Stimulated activated memory B cell treated with anti-CD40 and anti-IgM and Interleukin-4, amounts not matched to agents 10 μg/mL and 1 μg/mL and 100 μg/mL, for 72 hours (primary cell): ENCODE measurements at regions not wholly inside any gene's neighbourhood (a gene's known extent, or its start where the extent isn't known, plus 50 kb on each side); places are given as distances from the start of the nearest gene placed in this dataset.
"Not testable (repeated sequence)": the region's sequence is repeated elsewhere in the genome, so short reads cannot be mapped to it uniquely, and the experiment has no call there.

Experiments used
- ATAC-seq: fragments of 150-1000 bp; cut with Tn5 transposase; 2 replicates; pipeline ENCODE4 v1.10.0; 2021
- H3K27ac Mint-ChIP-seq: one replicate; pipeline ENCODE4 v1.8.0; 2022; ENCODE audit warnings: mild to moderate bottlenecking, mixed read lengths
- H3K27me3 Mint-ChIP-seq: one replicate; pipeline ENCODE4 v1.8.0; 2022; ENCODE audit warnings: mixed read lengths
- H3K36me3 Mint-ChIP-seq: one replicate; pipeline ENCODE4 v1.8.0; 2022; ENCODE audit warnings: mixed read lengths
- H3K4me1 Mint-ChIP-seq: one replicate; pipeline ENCODE4 v1.8.0; 2022; ENCODE audit warnings: mixed read lengths
- H3K4me3 Mint-ChIP-seq: one replicate; pipeline ENCODE4 v1.8.0; 2022; ENCODE audit warnings: mild to moderate bottlenecking, moderate library complexity, mixed read lengths
- H3K9me3 Mint-ChIP-seq: one replicate; pipeline ENCODE4 v1.8.0; 2022; ENCODE audit warnings: mixed read lengths

GRCh38 chr13:109985871-109986450, 199.6 kb upstream of the IRS2 start:
- Mint-ChIP-seq H3K9me3 (peaks cover 3% of the 10 kb centered on the region), H3K36me3 (no peaks in the 10 kb centered on the region), H3K4me1 (no peaks in the 10 kb centered on the region), H3K4me3 (no peak overlapping the region), H3K27ac (no peak overlapping the region), H3K27me3 (no peaks in the 10 kb centered on the region)
- no peak for ATAC-seq

- Mint-ChIP-seq H3K4me3 (no peak overlapping the region), H3K27ac (no peak overlapping the region), H3K9me3 (no peaks in the 10 kb centered on the region), H3K4me1 (no peaks in the 10 kb centered on the region), H3K27me3 (peaks cover 7% of the 10 kb centered on the region), H3K36me3 (no peaks in the 10 kb centered on the region)
- no peak for ATAC-seq
Observed at GRCh38 chr13:109983447-109983846, 197.1 kb upstream of the IRS2 start.

- H3K27ac Mint-ChIP-seq, result no peak overlapping the region
- no peaks in the 10 kb centered on the region for H3K36me3 Mint-ChIP-seq
- H3K4me1 Mint-ChIP-seq, result no peaks in the 10 kb centered on the region
- ATAC-seq, result no peak
- H3K9me3 Mint-ChIP-seq, result no peaks in the 10 kb centered on the region
- H3K4me3 Mint-ChIP-seq, result no peak overlapping the region
- H3K27me3 Mint-ChIP-seq, result peaks cover 7% of the 10 kb centered on the region
Observed at GRCh38 chr13:109981000-109981399, 194.6 kb upstream of the IRS2 start.

- ATAC-seq, H3K4me3 Mint-ChIP-seq, H3K36me3 Mint-ChIP-seq, H3K27ac Mint-ChIP-seq, H3K9me3 Mint-ChIP-seq, H3K4me1 Mint-ChIP-seq, H3K27me3 Mint-ChIP-seq: not testable (repeated sequence)
Observed at GRCh38 chr13:109979676-109980075, 193.3 kb upstream of the IRS2 start.

- Mint-ChIP-seq H3K27ac (no peak overlapping the region), H3K9me3 (no peaks in the 10 kb centered on the region), H3K4me1 (no peaks in the 10 kb centered on the region), H3K4me3 (no peak overlapping the region), H3K27me3 (peaks cover 7% of the 10 kb centered on the region), H3K36me3 (no peaks in the 10 kb centered on the region)
- no peak for ATAC-seq
Observed at GRCh38 chr13:109979228-109979627, 192.8 kb upstream of the IRS2 start.

GRCh38 chr13:109977212-109977968, 191.0 kb upstream of the IRS2 start:
- H3K4me1 Mint-ChIP-seq, result no peaks in the 10 kb centered on the region
- no peak overlapping the region for H3K27ac Mint-ChIP-seq
- no peak overlapping the region for H3K4me3 Mint-ChIP-seq
- H3K9me3 Mint-ChIP-seq, result no peaks in the 10 kb centered on the region
- peaks cover 7% of the 10 kb centered on the region for H3K27me3 Mint-ChIP-seq
- no peaks in the 10 kb centered on the region for H3K36me3 Mint-ChIP-seq
- no peak for ATAC-seq

GRCh38 chr13:109976206-109976997, 190.0 kb upstream of the IRS2 start:
- H3K9me3 Mint-ChIP-seq, result no peaks in the 10 kb centered on the region
- ATAC-seq, result no peak

GRCh38 chr13:109974354-109974753, 188.0 kb upstream of the IRS2 start:
- H3K27ac Mint-ChIP-seq, result no peak overlapping the region
- peaks cover 11% of the 10 kb centered on the region for H3K9me3 Mint-ChIP-seq
- peaks cover 5% of the 10 kb centered on the region for H3K27me3 Mint-ChIP-seq
- no peak overlapping the region for H3K4me3 Mint-ChIP-seq
- H3K36me3 Mint-ChIP-seq, result no peaks in the 10 kb centered on the region
- ATAC-seq, result no peak
- no peaks in the 10 kb centered on the region for H3K4me1 Mint-ChIP-seq

More at GRCh38 chr13:109976206-109976997, 190.0 kb upstream of the IRS2 start:
- no peak overlapping the region for H3K27ac Mint-ChIP-seq
- peaks cover 7% of the 10 kb centered on the region for H3K27me3 Mint-ChIP-seq
- H3K4me1 Mint-ChIP-seq, result no peaks in the 10 kb centered on the region
- H3K36me3 Mint-ChIP-seq, result no peaks in the 10 kb centered on the region
- H3K4me3 Mint-ChIP-seq, result no peak overlapping the region

GRCh38 chr13:109973279-109973678, 186.9 kb upstream of the IRS2 start:
- Mint-ChIP-seq H3K27me3 (no peaks in the 10 kb centered on the region), H3K27ac (no peak overlapping the region), H3K4me3 (no peak overlapping the region), H3K36me3 (no peaks in the 10 kb centered on the region), H3K9me3 (peaks cover 15% of the 10 kb centered on the region), H3K4me1 (no peaks in the 10 kb centered on the region)
- ATAC-seq, result no peak

GRCh38 chr13:109971456-109972090, 185.2 kb upstream of the IRS2 start:
- H3K4me3 Mint-ChIP-seq, result no peak overlapping the region
- no peaks in the 10 kb centered on the region for H3K27me3 Mint-ChIP-seq
- no peak overlapping the region for H3K27ac Mint-ChIP-seq

GRCh38 chr13:109971006-109971405, 184.6 kb upstream of the IRS2 start:
- H3K27ac Mint-ChIP-seq, result no peak overlapping the region
- no peak overlapping the region for H3K4me3 Mint-ChIP-seq
- H3K9me3 Mint-ChIP-seq, result peaks cover 21% of the 10 kb centered on the region
- ATAC-seq, result no peak
- H3K36me3 Mint-ChIP-seq, result no peaks in the 10 kb centered on the region
- H3K4me1 Mint-ChIP-seq, result no peaks in the 10 kb centered on the region
- H3K27me3 Mint-ChIP-seq, result no peaks in the 10 kb centered on the region

More at GRCh38 chr13:109971456-109972090, 185.2 kb upstream of the IRS2 start:
- Mint-ChIP-seq H3K4me1 (no peaks in the 10 kb centered on the region), H3K9me3 (peaks cover 21% of the 10 kb centered on the region), H3K36me3 (no peaks in the 10 kb centered on the region)
- ATAC-seq, result no peak

- Mint-ChIP-seq H3K27ac (no peak overlapping the region), H3K9me3 (peaks cover 21% of the 10 kb centered on the region), H3K4me1 (no peaks in the 10 kb centered on the region), H3K36me3 (no peaks in the 10 kb centered on the region), H3K27me3 (no peaks in the 10 kb centered on the region), H3K4me3 (no peak overlapping the region)
- no peak for ATAC-seq
Observed at GRCh38 chr13:109968876-109969577, 182.6 kb upstream of the IRS2 start.

GRCh38 chr13:109963960-109964563, 177.7 kb upstream of the IRS2 start:
- ATAC-seq, result no peak
- Mint-ChIP-seq H3K4me3 (no peak overlapping the region), H3K27ac (no peak overlapping the region), H3K27me3 (peaks cover 9% of the 10 kb centered on the region), H3K36me3 (no peaks in the 10 kb centered on the region), H3K4me1 (no peaks in the 10 kb centered on the region), H3K9me3 (peaks cover 14% of the 10 kb centered on the region)

- Mint-ChIP-seq H3K4me3 (no peak overlapping the region), H3K36me3 (no peaks in the 10 kb centered on the region), H3K27me3 (peaks cover 9% of the 10 kb centered on the region), H3K27ac (no peak overlapping the region), H3K9me3 (peaks cover 9% of the 10 kb centered on the region), H3K4me1 (no peaks in the 10 kb centered on the region)
- no peak for ATAC-seq
Observed at GRCh38 chr13:109963384-109963783, 177.0 kb upstream of the IRS2 start.
